B cell (primary cell): ENCODE measurements at regions not wholly inside any gene's neighbourhood (a gene's known extent, or its start where the extent isn't known, plus 50 kb on each side); places are given as distances from the start of the nearest gene placed in this dataset.

ENCODE experiments used
- ATAC-seq: fragments of 200-7000 bp; cut with Tn5 transposase; one replicate; pipeline ENCODE4 v1.10.0; 2021; ENCODE audit warnings: low read depth, mild to moderate bottlenecking, moderate number of reproducible peaks, moderate library complexity
- CTCF ChIA-PET: fragments of 350-600 bp; sonication (Branson Sonifier 250); formaldehyde crosslinking; loops from one replicate; lab custom pipeline; 2021; ENCODE audit warnings: antibody characterized with exemption, inconsistent platforms; lab: Charles Lee
- POLR2A ChIA-PET: fragments of 350-600 bp; sonication (Branson Sonifier 250); formaldehyde crosslinking; loops from one replicate; lab custom pipeline; 2021; ENCODE audit warnings: antibody characterized with exemption; lab: Charles Lee
- DNase-seq: peaks from one replicate; pipeline ENCODE4 v3.0.0; 2013
- H2AFZ ChIP-seq: 2 replicates; pipeline ENCODE4 v1.6.1; 2012; ENCODE audit warnings: mild to moderate bottlenecking, low read depth, low read length; ENCODE audit not compliant: insufficient read depth, poor library complexity, severe bottlenecking
- H3K27ac ChIP-seq, 2 donors: 1 replicate in 1 of 2; 2 replicates in 1 of 2; pipeline ENCODE4 v1.5.1; 2012 to 2013; ENCODE audit warnings: low read length in 2 of 2, mild to moderate bottlenecking in 2 of 2, moderate library complexity in 1 of 2
- H3K27me3 ChIP-seq, 4 experiments: fragments of 200-600 bp in 1 of 4; sonication (generic) in 1 of 4; replicated peaks in 1 of 4; 1 replicate in 2 of 4; 2 replicates in 2 of 4; pipeline versions ENCODE4 v1.6.1 to v1.7.0; 2013 to 2016; ENCODE audit warnings: low read length in 3 of 4, mild to moderate bottlenecking in 2 of 4, mixed read lengths in 1 of 4, moderate library complexity in 1 of 4; ENCODE audit not compliant: insufficient read depth in 4 of 4, control insufficient read depth in 3 of 4; ENCODE audit errors: control extremely low read depth in 1 of 4
- H3K36me3 ChIP-seq, 2 experiments: replicated peaks in 1 of 2; 1 replicate in 1 of 2; 2 replicates in 1 of 2; pipeline versions ENCODE4 v1.6.1 to v1.7.1; 2013; ENCODE audit warnings: low read length in 1 of 2; ENCODE audit not compliant: insufficient read depth in 2 of 2, control insufficient read depth in 1 of 2; ENCODE audit errors: control extremely low read depth in 1 of 2, extremely low read depth in 1 of 2
- H3K4me1 ChIP-seq, 2 donors: fragments of 200-600 bp in 1 of 2; sonication (generic) in 1 of 2; 1 replicate in 1 of 2; 2 replicates in 1 of 2; pipeline versions ENCODE4 v1.5.1 to v1.6.1; 2013 to 2017; ENCODE audit warnings: low read length in 2 of 2; ENCODE audit not compliant: control insufficient read depth in 2 of 2, insufficient read depth in 2 of 2
- H3K4me2 ChIP-seq: replicated peaks from 2 replicates; pipeline ENCODE3; 2012; ENCODE audit warnings: mild to moderate bottlenecking, low read depth, low read length; ENCODE audit not compliant: poor library complexity, severe bottlenecking
- H3K4me3 ChIP-seq, 5 experiments: fragments of 200-600 bp in 1 of 5; sonication (generic) in 1 of 5; 1 replicate in 3 of 5; 2 replicates in 2 of 5; pipeline versions ENCODE4 v1.5.1 to v1.7.0; 2011 to 2016; ENCODE audit warnings: low read length in 4 of 5, mild to moderate bottlenecking in 4 of 5, low read depth in 2 of 5, control low read depth in 1 of 5, moderate library complexity in 1 of 5; ENCODE audit not compliant: insufficient read depth in 1 of 5; ENCODE audit errors: control extremely low read depth in 1 of 5, extremely low read depth in 1 of 5
- H3K79me2 ChIP-seq: fragments of 200-600 bp; sonication (generic); one replicate; pipeline ENCODE4 v1.6.0; 2016; ENCODE audit warnings: low read length; ENCODE audit not compliant: control insufficient read depth, insufficient read depth
- H3K9ac ChIP-seq: fragments of 200-600 bp; sonication (generic); 2 replicates; pipeline ENCODE4 v1.6.1; 2017; ENCODE audit warnings: mild to moderate bottlenecking, low read length, moderate library complexity
- H3K9me3 ChIP-seq, 3 donors: one replicate each; pipeline versions ENCODE4 v1.6.1 to v1.7.1; 2013; ENCODE audit warnings: low read length in 2 of 3; ENCODE audit not compliant: control insufficient read depth in 2 of 3, insufficient read depth in 1 of 3; ENCODE audit errors: control extremely low read depth in 1 of 3
- H4K20me1 ChIP-seq: 2 replicates; pipeline ENCODE4 v1.6.0; 2012; ENCODE audit warnings: mild to moderate bottlenecking, low read length; ENCODE audit not compliant: insufficient read depth, control insufficient read depth, poor library complexity, severe bottlenecking
- H3K27ac Mint-ChIP-seq: one replicate; pipeline ENCODE4 v1.8.0; 2021; ENCODE audit warnings: mixed read lengths
- H3K27me3 Mint-ChIP-seq: one replicate; pipeline ENCODE4 v1.8.0; 2021; ENCODE audit warnings: mixed read lengths
- H3K4me1 Mint-ChIP-seq: one replicate; pipeline ENCODE4 v1.8.0; 2021; ENCODE audit warnings: mixed read lengths
- H3K4me3 Mint-ChIP-seq: one replicate; pipeline ENCODE4 v1.8.0; 2021; ENCODE audit warnings: mixed read lengths
- H3K9me3 Mint-ChIP-seq: one replicate; pipeline ENCODE4 v1.8.0; 2022; ENCODE audit warnings: mixed read lengths; ENCODE audit not compliant: insufficient read depth
- EZH2 ChIP-seq: IDR thresholded peaks from 2 replicates; pipeline ENCODE4 v1.6.1; 2012; ENCODE audit warnings: borderline replicate concordance, low read depth, mild to moderate bottlenecking, moderate library complexity, low read length; ENCODE audit not compliant: insufficient read depth, poor library complexity, severe bottlenecking
- WGBS: methylation state at CpG from one replicate; pipeline ENCODE4 v1.1.5; 2013; ENCODE audit warnings: missing lambda C conversion rate; ENCODE audit not compliant: insufficient coverage; 5-methylcytosine and 5-hydroxymethylcytosine counted together
- intact Hi-C: fragments of 100-400 bp; cut with micrococcal nuclease; formaldehyde crosslinking; loops from one replicate; pipeline ENCODE4 v1.10.0; 2022
- TF ChIP-seq, protein P1 (sequence below): fragments of 200-600 bp; IDR thresholded peaks from one replicate; pipeline ENCODE4 v1.8.0; 2022; ENCODE audit warnings: antibody characterized with exemption, mild to moderate bottlenecking

DNA sequence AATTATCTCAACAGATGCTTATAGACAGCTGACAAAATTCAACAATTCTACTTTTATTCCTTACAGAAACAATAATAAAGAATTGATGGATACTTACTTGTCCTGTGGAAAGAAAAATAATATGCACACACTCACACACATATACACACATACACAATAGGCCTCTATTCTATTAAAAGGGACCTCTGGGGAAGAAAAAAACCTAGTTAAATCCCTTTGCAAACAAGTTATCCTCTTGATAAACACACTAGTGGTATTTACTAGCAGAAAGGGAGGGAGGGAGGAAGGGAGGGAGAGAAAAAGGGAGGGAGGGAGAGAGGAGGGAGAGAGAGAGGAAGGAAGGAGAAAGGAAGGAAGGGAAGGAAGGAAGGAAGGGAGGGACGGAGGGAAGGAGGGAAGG is 486.4 kb downstream of the HINT1 start:
- 44% methylated on average over 1 of the region's 1 CpG for WGBS
- H3K27ac ChIP-seq, result no peak overlapping the region
- CTCF ChIA-PET, result no interaction called here

DNA sequence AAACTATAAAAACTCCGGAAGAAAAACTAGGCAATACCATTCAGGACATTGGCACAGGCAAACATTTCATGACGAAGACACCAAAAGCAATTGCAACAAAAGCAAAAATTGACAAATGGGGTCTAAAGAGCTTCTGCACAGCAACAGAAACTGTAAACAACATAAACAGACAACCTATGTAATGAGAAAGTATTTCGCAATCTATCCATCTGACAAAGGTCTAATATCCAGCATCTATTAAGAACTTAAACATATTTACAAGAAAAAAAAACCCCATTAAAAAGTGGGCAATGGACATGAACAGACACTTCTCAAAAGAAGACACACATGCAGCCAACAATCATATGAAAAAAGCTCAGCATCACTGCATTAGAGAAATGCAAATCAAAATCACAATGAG is 498.6 kb downstream of the HINT1 start:
- Histone ChIP-seq H3K79me2 (no peaks in the 10 kb centered on the region), H2AFZ (no peak overlapping the region), H3K27ac (no peak overlapping the region), H3K4me1 (no peaks in the 10 kb centered on the region), H3K27me3 (no peaks in the 10 kb centered on the region), H3K4me3 (no peak overlapping the region), H3K9me3 (no peaks in the 10 kb centered on the region), H3K36me3 (no peaks in the 10 kb centered on the region), H4K20me1 (no peaks in the 10 kb centered on the region), H3K4me2 (no peak overlapping the region), H3K9ac (no peak overlapping the region)
- intact Hi-C loops, result no loop called here
- no peak for ATAC-seq
- Mint-ChIP-seq H3K27ac (no peak overlapping the region), H3K4me3 (no peak overlapping the region), H3K27me3 (no peaks in the 10 kb centered on the region), H3K4me1 (no peaks in the 10 kb centered on the region), H3K9me3 (peaks cover 6% of the 10 kb centered on the region)
- POLR2A ChIA-PET, result no interaction called here
- CTCF ChIA-PET, result no interaction called here
- DNase-seq, result no peak
- TF ChIP-seq, protein P1, sequence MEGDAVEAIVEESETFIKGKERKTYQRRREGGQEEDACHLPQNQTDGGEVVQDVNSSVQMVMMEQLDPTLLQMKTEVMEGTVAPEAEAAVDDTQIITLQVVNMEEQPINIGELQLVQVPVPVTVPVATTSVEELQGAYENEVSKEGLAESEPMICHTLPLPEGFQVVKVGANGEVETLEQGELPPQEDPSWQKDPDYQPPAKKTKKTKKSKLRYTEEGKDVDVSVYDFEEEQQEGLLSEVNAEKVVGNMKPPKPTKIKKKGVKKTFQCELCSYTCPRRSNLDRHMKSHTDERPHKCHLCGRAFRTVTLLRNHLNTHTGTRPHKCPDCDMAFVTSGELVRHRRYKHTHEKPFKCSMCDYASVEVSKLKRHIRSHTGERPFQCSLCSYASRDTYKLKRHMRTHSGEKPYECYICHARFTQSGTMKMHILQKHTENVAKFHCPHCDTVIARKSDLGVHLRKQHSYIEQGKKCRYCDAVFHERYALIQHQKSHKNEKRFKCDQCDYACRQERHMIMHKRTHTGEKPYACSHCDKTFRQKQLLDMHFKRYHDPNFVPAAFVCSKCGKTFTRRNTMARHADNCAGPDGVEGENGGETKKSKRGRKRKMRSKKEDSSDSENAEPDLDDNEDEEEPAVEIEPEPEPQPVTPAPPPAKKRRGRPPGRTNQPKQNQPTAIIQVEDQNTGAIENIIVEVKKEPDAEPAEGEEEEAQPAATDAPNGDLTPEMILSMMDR, result no peak
- WGBS, result no CpG with 5 or more reads among the region's 3 CpGs

More for the DNA sequence above, 486.4 kb downstream of the HINT1 start:
- Mint-ChIP-seq H3K27me3 (no peaks in the 10 kb centered on the region), H3K9me3 (no peaks in the 10 kb centered on the region), H3K4me3 (no peak overlapping the region), H3K27ac (no peak overlapping the region), H3K4me1 (no peaks in the 10 kb centered on the region)
- no peak overlapping the region for H3K9ac ChIP-seq
- no peak overlapping the region for H2AFZ ChIP-seq
- H3K9me3 ChIP-seq, result no peaks in the 10 kb centered on the region
- H3K4me3 ChIP-seq, result no peak overlapping the region
- no peaks in the 10 kb centered on the region for H3K36me3 ChIP-seq
- no peak for DNase-seq
- H3K4me2 ChIP-seq, result no peak overlapping the region
- POLR2A ChIA-PET, result no interaction called here
- no peaks in the 10 kb centered on the region for H4K20me1 ChIP-seq
- no peak for ATAC-seq
- no peaks in the 10 kb centered on the region for H3K79me2 ChIP-seq
- no peaks in the 10 kb centered on the region for H3K27me3 ChIP-seq
- intact Hi-C loops, result no loop called here
- no peaks in the 10 kb centered on the region for H3K4me1 ChIP-seq
- TF ChIP-seq EZH2, result no peak
- TF ChIP-seq, protein P1, result no peak
